Heart right ventricle (tissue), 16 donors: ENCODE measurements at regions not wholly inside any gene's neighbourhood (a gene's known extent, or its start where the extent isn't known, plus 50 kb on each side); places are given as distances from the start of the nearest gene placed in this dataset.

Experiments
- ATAC-seq, 8 donors: fragments of 200-7000 bp; cut with Tn5 transposase; one replicate each; pipeline ENCODE4 v1.9.1; 2020; ENCODE audit warnings: mild to moderate bottlenecking in 8 of 8, moderate library complexity in 8 of 8, moderate number of reproducible peaks in 1 of 8
- DNase-seq, 2 donors: peaks; one replicate each; pipeline ENCODE4 v3.0.0-alpha.2; 2020
- H3K27ac ChIP-seq, 10 donors: fragments of 200-600 bp; sonication (generic) in 2 of 10; one replicate each; pipeline versions ENCODE4 v1.5.0 to v1.8.0; 2020 to 2022; ENCODE audit warnings: mild to moderate bottlenecking in 3 of 10
- H3K27me3 ChIP-seq, 7 donors: fragments of 200-600 bp; one replicate each; pipeline ENCODE4 v1.8.0; 2021 to 2022; ENCODE audit warnings: mild to moderate bottlenecking in 2 of 7
- H3K36me3 ChIP-seq, 9 donors: fragments of 200-600 bp; sonication (generic) in 1 of 9; one replicate each; pipeline versions ENCODE4 v1.5.0 to v1.8.0; 2020 to 2022; ENCODE audit warnings: mild to moderate bottlenecking in 2 of 9
- H3K4me1 ChIP-seq, 9 donors: fragments of 200-600 bp; sonication (generic) in 1 of 9; one replicate each; pipeline versions ENCODE4 v1.5.0 to v1.8.0; 2020 to 2022; ENCODE audit warnings: mild to moderate bottlenecking in 4 of 9
- H3K4me3 ChIP-seq, 10 donors: fragments of 200-600 bp; sonication (generic) in 2 of 10; one replicate each; pipeline versions ENCODE4 v1.5.0 to v1.8.0; 2020 to 2022; ENCODE audit warnings: mild to moderate bottlenecking in 7 of 10, moderate library complexity in 2 of 10
- H3K9me3 ChIP-seq, 11 donors: fragments of 200-600 bp in 10 of 11; sonication (generic) in 2 of 11; one replicate each; pipeline versions ENCODE4 v1.5.0 to v1.8.0; 2013 to 2022; ENCODE audit warnings: mild to moderate bottlenecking in 2 of 11, control low read depth in 1 of 11, moderate library complexity in 1 of 11
- CTCF ChIP-seq, 9 donors: fragments of 200-600 bp; sonication (generic) in 2 of 9; IDR thresholded peaks; one replicate each; pipeline versions ENCODE4 v1.5.0 to v1.8.0; 2021 to 2022; ENCODE audit warnings: antibody characterized with exemption in 9 of 9, mild to moderate bottlenecking in 5 of 9, moderate library complexity in 1 of 9
- WGBS, 2 donors: extraction: QIAGEN DNeasy Blood & Tissue Kit; methylation state at CpG; one replicate each; pipeline ENCODE4 v1.1.7; 2013; ENCODE audit warnings: inconsistent platforms in 1 of 2; 5-methylcytosine and 5-hydroxymethylcytosine counted together
- intact Hi-C, 10 donors: fragments of 100-400 bp; cut with DNase I; formaldehyde crosslinking; loops; one replicate each; pipeline versions ENCODE4 v1.11.1 to v1.14.2; 2022
- donor health status: Arrhythmogenic right ventricular cardiomyopathy.
- donor health status: ischemic (EF 13 %, LVEDD 7.1; RV severe dilation, severe dysfunction).
- donor health status: healthy with polysubstance abuse.
- donor health status: DM: no; HTN: yes; CAD: no.
- donor health status: DM: no; HTN: no; CAD: no.
- donor health status: ischemic (EF 25% LVEDD 6.9; RV normal size, moderate dysfunction).
- donor health status: ischemic (EF 25% LVEDD 5.7; RV mildly dilated, moderate dysfunction).
- donor health status: healthy.
- donor health status: DM: yes; HTN: yes; CAD: no.
- donor health status: Ischemic cardiomyopathy.
- donor health status: ischemic (EF 35%, LVEDD 5.7; RV mildly dilated, moderate dysfunction).
- donor health status: nonischemic (EF 11% LVEDD 7.7; RV severe dilation, severe dysfunction).
- donor health status: DM: yes; HTN: yes; CAD: no.
- donor health status: PGD.
- donor health status: ischemic (EF 29% LVEDD 5.4; RV normal size, mild dysfunction).
- donor health status: nonischemic (EF 23%, LVEDD 6.1; RV moderate dilation, normal function).

- whole genome bisulfite sequencing, 2 donors = 42 to 51% methylated on average over 2 of the region's 2 CpGs
- ATAC-seq (no peak), DNase-seq (no peak)
- Histone ChIP-seq H3K27ac (no peak overlapping the region), H3K27me3 (peaks cover 0 to 7% (median 0%) of the 10 kb centered on the region in 7 donors), H3K9me3 (peaks cover 0 to 14% (median 0%) of the 10 kb centered on the region in 11 donors), H3K4me1 (peaks cover 0 to 5% (median 0%) of the 10 kb centered on the region in 9 donors), H3K36me3 (no peaks in the 10 kb centered on the region), H3K4me3 (no peak overlapping the region)
- TF ChIP-seq CTCF (IDR thresholded peaks at IDR 0.05) = no peak
- intact Hi-C loops = no loop called here
Observed at GRCh38 chr5:39765366-39765765, 340.6 kb upstream of the DAB2 start.

- no peak for TF ChIP-seq CTCF (IDR thresholded peaks at IDR 0.05)
Observed at GRCh38 chr5:39762761-39763160, 338.0 kb upstream of the DAB2 start.

GRCh38 chr5:39761199-39761950 is 336.6 kb upstream of the DAB2 start:
- ATAC-seq (peak in 1 of 8 donors; percentile 13), DNase-seq (no peak)
- H3K4me1 ChIP-seq = peaks cover 0 to 12% (median 0%) of the 10 kb centered on the region in 9 donors
- intact Hi-C loops = no loop called here
- no peak overlapping the region for H3K4me3 ChIP-seq
- H3K27ac ChIP-seq = peak overlapping the region in 7 of 10 donors; percentile 49 to 73 (median 68)
- no peaks in the 10 kb centered on the region for H3K27me3 ChIP-seq
- peaks cover 0 to 6% (median 0%) of the 10 kb centered on the region in 11 donors for H3K9me3 ChIP-seq
- 80 to 84% methylated on average over 10 of the region's 10 CpGs for WGBS, 2 donors
- no peaks in the 10 kb centered on the region for H3K36me3 ChIP-seq
- no peak for TF ChIP-seq CTCF (IDR thresholded peaks at IDR 0.05)

More at GRCh38 chr5:39762761-39763160, 338.0 kb upstream of the DAB2 start:
- peaks cover 0 to 6% (median 0%) of the 10 kb centered on the region in 11 donors for H3K9me3 ChIP-seq
- ATAC-seq (no peak), DNase-seq (no peak)
- H3K27ac ChIP-seq = no peak overlapping the region
- no peak overlapping the region for H3K4me3 ChIP-seq
- peaks cover 0 to 12% (median 0%) of the 10 kb centered on the region in 9 donors for H3K4me1 ChIP-seq
- no peaks in the 10 kb centered on the region for H3K36me3 ChIP-seq
- WGBS, 2 donors = 77 to 80% methylated on average over 3 of the region's 3 CpGs
- intact Hi-C loops = no loop called here
- H3K27me3 ChIP-seq = peaks cover 0 to 6% (median 0%) of the 10 kb centered on the region in 7 donors

- Histone ChIP-seq H3K36me3 (no peaks in the 10 kb centered on the region), H3K27me3 (no peaks in the 10 kb centered on the region), H3K4me3 (no peak overlapping the region), H3K4me1 (peaks cover 0 to 16% (median 0%) of the 10 kb centered on the region in 9 donors), H3K9me3 (peaks cover 0 to 6% (median 0%) of the 10 kb centered on the region in 11 donors), H3K27ac (peak overlapping the region in 9 of 10 donors; percentile 45 to 73 (median 67))
- intact Hi-C loops = no loop called here
- DNase-seq (peak in 1 of 2 donors; percentile 21), ATAC-seq (peak; percentile 59 to 97 (median 91))
- TF ChIP-seq CTCF (IDR thresholded peaks at IDR 0.05) = no peak
- 40 to 48% methylated on average over 5 of the region's 5 CpGs for WGBS, 2 donors
Observed at GRCh38 chr5:39760385-39761198, 335.8 kb upstream of the DAB2 start.
